H1 (cell line): ENCODE measurements at regions not wholly inside any gene's neighbourhood (a gene's known extent, or its start where the extent isn't known, plus 50 kb on each side); places are given as distances from the start of the nearest gene placed in this dataset.

ENCODE experiments used
- CHD7 ChIP-seq: fragments of 300-600 bp; sonication (generic); IDR thresholded peaks from 2 replicates; pipeline ENCODE4 v1.7.1; 2012; ENCODE audit warnings: low read length, moderate library complexity, mild to moderate bottlenecking, inconsistent platforms; ENCODE audit not compliant: insufficient replicate concordance

- TF ChIP-seq CHD7: no peak
These were observed 241.9 kb upstream of the NBEA start (continued) for GRCh38 chr13:34700155-34700554.
